NCI-H82 (cell line): ENCODE measurements at regions not wholly inside any gene's neighbourhood (a gene's known extent, or its start where the extent isn't known, plus 50 kb on each side); places are given as distances from the start of the nearest gene placed in this dataset.

Experiments
- DNase-seq: peaks from one replicate; lab custom pipeline; 2025; lab: John Stamatoyannopoulos, UW

DNA sequence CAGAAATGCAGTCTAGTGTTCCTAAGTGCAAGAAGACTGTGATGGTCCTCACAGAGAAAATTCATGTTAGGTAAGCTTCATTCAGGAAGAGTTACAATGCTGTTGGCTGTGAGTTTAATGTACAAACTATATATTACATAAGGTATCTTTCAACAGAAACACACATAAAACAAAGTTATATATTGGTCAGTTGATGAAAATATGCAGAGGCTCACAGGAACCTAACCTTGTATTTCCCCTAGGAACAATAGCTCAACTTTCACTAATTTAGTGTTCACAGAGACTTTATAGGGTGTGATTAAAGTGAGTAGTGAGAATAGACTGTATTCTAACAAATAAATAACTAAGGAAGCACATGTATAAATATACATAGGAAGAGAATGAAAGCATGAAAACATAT, 676.9 kb upstream of the ADGRL4 start:
- no peak for DNase-seq

DNA sequence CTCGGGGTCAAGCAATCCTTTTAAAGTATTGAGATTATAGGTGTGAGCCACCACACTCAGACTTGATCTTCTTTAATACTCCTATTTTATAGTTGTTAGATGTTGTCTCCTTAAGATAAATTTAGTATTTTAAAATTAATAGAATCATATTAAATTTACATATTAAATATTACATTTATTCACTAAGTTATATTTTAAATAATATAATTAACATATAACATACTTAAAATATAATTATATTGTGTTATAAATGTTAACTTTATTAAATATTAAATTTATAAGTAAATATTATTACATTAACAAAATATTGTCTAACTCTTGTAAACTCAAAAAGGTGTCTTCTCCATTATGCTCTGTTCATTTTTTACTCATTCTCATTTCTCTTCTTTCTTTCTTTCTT, 675.9 kb upstream of the ADGRL4 start:
- DNase-seq: no peak

GRCh38 chr1:79681382-79681781, 674.9 kb upstream of the ADGRL4 start:
- no peak for DNase-seq

DNA sequence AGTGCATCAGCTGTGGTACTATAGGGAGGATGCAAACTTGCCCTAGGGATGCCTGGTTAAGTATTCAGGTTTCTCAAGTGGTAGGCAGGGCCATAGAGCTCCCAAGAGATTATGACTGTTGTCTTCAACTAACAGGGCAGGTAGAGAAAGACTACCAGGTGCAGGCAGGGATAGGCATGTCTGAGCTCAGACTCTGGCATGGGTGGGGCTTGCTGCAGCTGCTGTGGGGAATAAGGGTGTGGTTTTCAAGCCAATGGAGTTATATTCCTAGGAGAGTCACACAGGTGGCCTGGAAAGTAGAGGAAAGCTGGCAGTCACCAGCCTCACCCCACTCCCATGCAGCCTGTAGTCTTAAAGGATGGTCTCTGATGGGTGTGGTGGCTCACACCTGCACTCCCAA, 673.4 kb upstream of the ADGRL4 start:
- DNase-seq: no peak

DNA sequence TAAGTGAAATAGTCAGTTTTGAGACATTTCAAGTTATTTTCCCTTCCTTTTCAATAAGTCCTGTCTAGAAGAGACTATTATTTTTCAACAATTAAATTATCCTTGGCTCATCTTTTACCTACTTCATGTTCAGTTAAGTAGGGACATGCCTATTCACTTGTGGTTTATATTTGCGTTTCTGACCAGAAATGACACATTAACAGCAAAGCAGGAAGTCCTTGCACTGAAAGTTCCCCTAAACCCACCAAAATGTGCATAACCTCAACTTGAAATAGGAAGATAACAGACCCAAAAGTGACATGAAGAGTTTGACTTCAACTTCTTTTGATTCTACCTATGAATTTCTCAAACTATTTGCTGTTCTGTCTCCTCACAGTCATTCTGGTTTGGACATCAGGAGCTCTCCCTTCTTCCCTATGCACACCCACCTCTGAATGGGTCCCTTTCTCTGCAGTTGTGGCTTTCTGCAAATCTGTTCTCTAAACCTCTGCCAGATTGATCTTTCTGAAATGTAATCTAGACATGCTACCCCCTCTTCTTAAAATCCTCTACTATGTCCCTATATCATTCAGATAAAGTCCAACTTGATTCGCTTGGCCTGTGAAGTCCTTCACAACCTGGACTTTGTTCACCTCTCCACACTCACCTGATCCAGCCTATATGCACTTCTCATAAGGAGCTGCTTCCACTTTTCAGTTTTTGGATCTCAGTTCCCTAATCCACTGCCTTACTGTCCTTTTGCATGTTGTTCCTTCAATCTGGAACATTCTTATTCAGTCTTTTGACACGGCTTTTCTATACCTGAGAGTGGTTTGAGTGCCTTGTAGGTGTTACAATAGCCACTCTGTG, 661.5 kb upstream of the ADGRL4 start:
- no peak for DNase-seq

GRCh38 chr1:79667166-79667565, 660.6 kb upstream of the ADGRL4 start:
- DNase-seq: no peak

- DNase-seq: no peak
Observed at GRCh38 chr1:79663916-79664315, 657.4 kb upstream of the ADGRL4 start.

DNA sequence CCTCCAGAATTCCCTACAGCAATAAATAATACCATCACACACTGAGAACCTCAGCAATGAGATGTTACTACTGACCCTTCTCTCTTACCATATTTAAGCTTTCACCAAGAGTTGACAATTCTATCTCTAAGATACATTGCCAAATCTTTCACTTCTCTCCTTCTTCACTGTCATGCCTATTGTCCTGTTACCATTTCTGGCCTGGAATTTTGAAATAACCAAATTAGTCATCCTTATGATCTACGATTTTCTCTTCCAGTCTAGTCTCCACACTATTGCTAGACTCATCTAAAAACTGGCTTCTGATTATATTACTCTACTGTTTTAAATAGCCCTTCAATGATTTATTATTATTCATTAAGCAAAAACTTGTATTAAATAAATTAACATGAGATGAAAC, 656.1 kb upstream of the ADGRL4 start:
- no peak for DNase-seq

DNA sequence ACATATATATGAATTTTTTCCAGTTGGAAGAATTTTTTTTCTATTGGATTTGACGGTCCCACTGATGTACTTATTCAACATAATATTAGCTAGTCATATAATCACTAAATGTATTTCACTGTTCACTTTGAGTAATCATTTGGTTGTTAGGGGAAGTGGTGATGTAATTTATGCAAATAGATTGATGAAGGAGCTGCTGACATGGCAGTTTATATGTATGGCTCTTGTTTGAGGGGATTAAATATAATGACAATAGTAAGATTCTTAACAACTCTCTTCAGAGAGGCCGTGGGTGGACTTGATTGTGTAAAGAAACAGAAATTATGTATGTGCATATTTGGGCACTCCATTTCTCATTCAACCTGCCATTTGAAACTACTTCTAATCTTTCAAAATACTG, 653.6 kb upstream of the ADGRL4 start:
- DNase-seq: no peak

- DNase-seq: no peak
Observed at GRCh38 chr1:79657951-79658658, 651.6 kb upstream of the ADGRL4 start.

DNA sequence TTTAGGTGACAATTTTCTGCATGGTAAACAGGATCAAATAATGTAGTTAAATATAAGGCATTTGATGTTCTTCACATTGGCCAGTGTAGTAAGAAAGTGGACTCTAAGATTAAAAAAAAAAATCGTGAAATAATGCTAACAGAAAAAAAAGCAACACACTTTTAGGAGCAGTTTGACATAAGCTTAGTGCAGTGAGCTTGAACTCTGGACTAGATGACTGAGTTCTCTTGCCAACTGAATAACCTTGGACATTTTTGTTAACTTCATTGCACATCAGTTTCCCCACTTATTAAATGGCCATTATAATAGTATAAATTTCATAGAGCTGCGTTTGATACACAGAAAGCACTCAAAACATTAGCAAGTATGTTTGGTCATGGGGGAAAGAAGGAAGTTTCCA, 649.3 kb upstream of the ADGRL4 start:
- DNase-seq: no peak

- DNase-seq: no peak
Observed at GRCh38 chr1:79652426-79652825, 645.9 kb upstream of the ADGRL4 start.

GRCh38 chr1:79648126-79648525, 641.6 kb upstream of the ADGRL4 start:
- DNase-seq: no peak

DNA sequence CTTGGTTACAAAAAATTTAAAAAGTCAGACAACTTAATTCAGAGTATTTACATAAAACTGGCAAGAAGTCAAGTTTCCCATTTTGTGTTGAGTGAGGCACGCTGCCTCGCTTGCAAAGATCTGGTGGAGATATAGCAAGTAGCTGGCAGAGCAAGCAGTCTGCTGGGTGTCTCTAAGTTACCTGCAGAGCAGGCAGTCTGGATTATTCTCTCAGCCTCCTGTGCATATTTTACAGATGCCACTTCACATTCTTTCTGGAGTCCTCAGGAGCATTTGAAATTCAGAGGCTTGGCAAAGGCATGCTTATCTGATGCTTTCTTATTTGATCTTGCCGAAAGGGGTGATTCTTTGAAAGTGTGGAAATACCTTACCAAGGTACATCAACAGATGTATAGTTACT, 640.4 kb upstream of the ADGRL4 start:
- peak; percentile 22 for DNase-seq

DNA sequence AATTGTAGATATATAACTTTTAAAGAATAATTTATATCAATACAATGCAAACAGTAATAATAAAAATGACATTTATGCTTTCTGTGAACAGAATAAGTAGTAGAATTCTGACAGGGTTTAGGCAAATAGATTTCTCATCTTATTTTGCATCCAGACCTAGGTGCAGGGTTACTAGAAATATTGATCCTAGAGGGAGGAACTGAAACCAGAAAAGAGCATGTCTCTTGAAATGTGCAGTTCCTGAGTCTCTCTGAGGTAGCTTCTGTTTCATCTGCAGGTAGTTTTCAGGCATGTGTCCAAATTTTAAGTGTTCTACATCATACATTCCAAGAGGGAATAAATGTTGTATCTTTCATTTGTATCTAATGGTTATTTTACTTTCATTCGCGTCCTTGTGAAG, 631.9 kb upstream of the ADGRL4 start:
- no peak for DNase-seq

DNA sequence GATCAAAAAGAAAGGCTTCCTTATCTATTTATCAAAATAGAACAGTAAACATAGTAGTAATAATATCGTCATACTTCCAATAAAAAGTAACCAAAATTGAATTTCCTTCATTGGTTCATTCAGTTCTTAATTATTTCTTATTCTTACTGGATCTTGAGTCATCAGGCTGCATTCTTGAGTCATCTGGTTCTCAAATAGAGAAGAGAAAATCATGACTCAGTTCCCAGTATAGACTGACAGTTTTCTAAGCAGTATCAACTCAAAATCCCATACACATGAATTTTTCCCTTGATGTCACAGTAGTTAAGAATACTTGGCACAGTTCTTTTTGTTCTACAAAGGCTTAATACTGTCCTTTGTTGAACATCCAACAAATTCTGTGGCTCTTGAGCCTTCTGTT, 626.9 kb upstream of the ADGRL4 start:
- no peak for DNase-seq

- DNase-seq: no peak
Observed at GRCh38 chr1:79629414-79629813, 622.9 kb upstream of the ADGRL4 start.

DNA sequence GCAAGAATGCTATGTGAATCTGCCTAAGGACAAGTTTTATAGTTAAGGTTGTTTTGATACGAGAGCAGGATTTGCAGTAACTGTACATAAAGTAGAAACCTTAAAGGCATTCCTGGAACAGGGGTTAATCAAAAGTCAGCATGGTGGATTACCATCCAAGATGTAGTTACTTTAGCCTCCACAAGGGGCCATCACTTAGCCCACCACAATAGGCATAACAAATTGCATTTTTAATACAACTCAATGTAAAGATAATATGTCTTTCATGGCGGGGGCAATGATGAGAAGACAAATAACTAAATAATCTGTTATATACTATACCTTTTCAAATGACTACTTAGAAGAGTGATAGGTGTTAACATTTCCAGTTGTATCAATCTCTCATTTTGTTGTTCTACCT, 611.2 kb upstream of the ADGRL4 start:
- DNase-seq: peak; percentile 14

GRCh38 chr1:79614762-79615161, 608.2 kb upstream of the ADGRL4 start:
- DNase-seq: no peak

GRCh38 chr1:79614106-79614505, 607.6 kb upstream of the ADGRL4 start:
- no peak for DNase-seq

DNA sequence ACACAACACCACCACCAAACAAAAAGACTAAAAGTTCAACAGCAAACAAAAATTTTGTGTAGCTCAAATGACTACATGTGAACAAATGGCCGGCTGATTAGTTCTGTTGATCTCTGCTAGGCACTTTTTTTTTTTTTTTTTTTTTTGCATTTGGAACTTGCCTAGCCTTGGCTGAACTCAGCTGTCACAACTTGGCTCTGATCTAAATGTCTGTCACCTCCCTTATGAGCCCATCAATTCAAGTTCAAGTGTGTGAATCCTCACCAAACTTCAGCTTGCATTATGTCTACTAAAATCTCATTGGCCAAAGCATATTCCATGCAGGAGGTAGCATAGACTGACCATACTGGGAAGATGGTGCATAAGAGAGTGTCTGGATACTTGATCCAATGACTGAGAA, 606.5 kb upstream of the ADGRL4 start:
- DNase-seq: no peak

DNA sequence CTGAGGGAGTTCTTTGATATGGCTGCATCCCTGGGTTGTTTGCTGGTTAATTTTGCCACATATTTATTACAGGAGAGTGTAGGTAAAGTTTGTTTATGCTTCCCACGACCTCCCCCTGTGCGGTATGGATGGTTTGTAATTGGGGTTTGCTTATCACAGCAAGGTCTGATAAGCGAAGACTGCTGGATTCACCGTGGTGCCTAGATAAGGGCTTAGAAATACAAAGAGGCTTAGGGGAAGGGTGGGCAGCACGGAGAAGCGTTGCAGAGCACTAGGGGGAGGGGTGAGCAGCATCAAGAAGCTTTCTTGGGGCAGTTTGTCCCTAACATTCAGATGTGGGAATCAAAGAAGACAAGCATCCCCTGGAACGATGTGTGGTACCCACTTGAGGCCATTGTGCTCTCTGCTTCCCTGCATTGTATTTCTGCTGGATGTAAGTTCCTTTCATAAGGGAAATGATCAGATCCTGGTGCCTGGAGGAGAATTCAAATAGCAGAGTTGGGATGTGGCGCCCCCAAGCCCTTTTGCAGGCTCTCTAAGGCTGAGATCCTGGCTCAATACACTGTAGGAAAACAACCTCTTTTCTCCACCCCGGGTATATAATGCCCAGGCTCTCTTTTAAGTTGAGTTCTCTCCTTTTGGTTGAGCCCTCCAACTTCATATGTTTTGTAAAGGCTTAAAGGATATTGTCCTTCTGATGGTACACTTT, 598.1 kb upstream of the ADGRL4 start:
- DNase-seq: peak; percentile 17

DNA sequence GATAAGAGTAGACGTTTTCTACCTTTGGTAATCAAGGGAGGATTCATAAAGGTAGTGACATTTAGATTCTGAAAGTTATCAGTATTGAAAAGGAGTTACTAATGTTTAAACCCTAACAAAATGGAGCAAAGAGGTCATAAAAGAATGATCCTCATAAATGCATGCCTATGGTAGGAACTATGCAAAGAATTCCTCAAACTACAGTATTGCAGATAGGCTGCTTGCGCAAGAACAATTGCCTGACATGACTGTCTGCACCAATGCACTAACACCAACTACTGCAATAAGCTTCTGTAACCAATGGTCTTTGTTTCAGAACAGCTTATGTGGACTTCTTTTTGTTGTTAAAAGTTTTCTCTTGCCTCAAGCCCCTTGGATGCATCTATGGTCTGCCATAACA, 597.3 kb upstream of the ADGRL4 start:
- no peak for DNase-seq
